MM.1S (cell line): ENCODE measurements at regions not wholly inside any gene's neighbourhood (a gene's known extent, or its start where the extent isn't known, plus 50 kb on each side); places are given as distances from the start of the nearest gene placed in this dataset.

Experiments used
- DNase-seq: peaks from one replicate; pipeline ENCODE4 v3.0.0-alpha.2; 2015
- H2AFZ ChIP-seq: fragments of 300-600 bp; sonication (generic); 2 replicates; pipeline ENCODE4 v1.6.0; 2016; ENCODE audit warnings: antibody characterized with exemption, low read length
- H3F3A ChIP-seq: fragments of 300-600 bp; sonication (generic); 2 replicates; pipeline ENCODE4 v1.6.1; 2016; ENCODE audit warnings: mild to moderate bottlenecking, antibody characterized with exemption, low read length, moderate library complexity, mixed read lengths; ENCODE audit not compliant: insufficient read depth
- H3K27ac ChIP-seq: fragments of 300-600 bp; sonication (generic); 2 replicates; pipeline ENCODE4 v1.5.1; 2016; ENCODE audit warnings: mild to moderate bottlenecking, low read length
- H3K27me3 ChIP-seq: fragments of 300-600 bp; sonication (generic); replicated peaks from 2 replicates; pipeline ENCODE4 v1.6.0; 2016; ENCODE audit warnings: low read length; ENCODE audit not compliant: insufficient read depth
- H3K36me3 ChIP-seq: fragments of 300-600 bp; sonication (generic); replicated peaks from 2 replicates; pipeline ENCODE4 v1.6.1; 2016; ENCODE audit warnings: mild to moderate bottlenecking, low read length, mixed read lengths; ENCODE audit not compliant: insufficient read depth
- H3K4me1 ChIP-seq: fragments of 300-600 bp; sonication (generic); 2 replicates; pipeline ENCODE4 v1.6.1; 2016; ENCODE audit warnings: low read length, mixed read lengths
- H3K4me2 ChIP-seq: fragments of 300-600 bp; sonication (generic); 2 replicates; pipeline ENCODE4 v1.6.0; 2016; ENCODE audit warnings: low read depth, low read length
- H3K4me3 ChIP-seq: fragments of 300-600 bp; sonication (generic); 2 replicates; pipeline ENCODE4 v1.5.1; 2016; ENCODE audit warnings: low read length, mixed read lengths
- H3K79me2 ChIP-seq: fragments of 300-600 bp; sonication (generic); 2 replicates; pipeline ENCODE4 v1.6.1; 2016; ENCODE audit warnings: mixed run types, low read length, mixed read lengths
- H3K9ac ChIP-seq: fragments of 300-600 bp; sonication (generic); 2 replicates; pipeline ENCODE4 v1.6.1; 2016; ENCODE audit warnings: low read length, mixed read lengths
- H3K9me2 ChIP-seq: fragments of 300-600 bp; sonication (generic); replicated peaks from 2 replicates; pipeline ENCODE4 v1.6.1; 2016; ENCODE audit warnings: mild to moderate bottlenecking, low read length, mixed read lengths; ENCODE audit not compliant: insufficient read depth
- H3K9me3 ChIP-seq: fragments of 300-600 bp; sonication (generic); replicated peaks from 2 replicates; pipeline ENCODE4 v1.6.1; 2016; ENCODE audit warnings: mild to moderate bottlenecking, low read length, mixed read lengths; ENCODE audit not compliant: insufficient read depth
- H4K20me1 ChIP-seq: fragments of 300-600 bp; sonication (generic); 2 replicates; pipeline ENCODE4 v1.6.1; 2016; ENCODE audit warnings: mild to moderate bottlenecking, low read length, moderate library complexity, mixed read lengths; ENCODE audit not compliant: insufficient read depth
- CTCF ChIP-seq: fragments of 300-600 bp; sonication (generic); IDR thresholded peaks from 2 replicates; pipeline ENCODE4 v1.5.1; 2016; ENCODE audit warnings: antibody characterized with exemption, low read length, mixed read lengths
- EZH2 ChIP-seq: fragments of 300-600 bp; sonication (generic); optimal IDR thresholded peaks from 2 replicates; pipeline ENCODE3; 2017; ENCODE audit warnings: low read depth, mild to moderate bottlenecking, antibody characterized with exemption, low read length, mixed read lengths
- EZH2phosphoT487 ChIP-seq: fragments of 300-600 bp; sonication (generic); IDR thresholded peaks from 2 replicates; pipeline ENCODE4 v1.6.1; 2018; ENCODE audit warnings: antibody characterized with exemption, low read length

- no peak overlapping the region for H3K27ac ChIP-seq
- H3K9me2 ChIP-seq: no peaks in the 10 kb centered on the region
- no peaks in the 10 kb centered on the region for H3K36me3 ChIP-seq
- no peaks in the 10 kb centered on the region for H4K20me1 ChIP-seq
- no peaks in the 10 kb centered on the region for H3K27me3 ChIP-seq
- TF ChIP-seq CTCF (no peak), EZH2 (no peak), EZH2phosphoT487 (no peak)
- no peak for DNase-seq
- H3K9me3 ChIP-seq: no peaks in the 10 kb centered on the region
- H3K4me3 ChIP-seq: no peak overlapping the region
- H3K4me2 ChIP-seq: no peak overlapping the region
- no peaks in the 10 kb centered on the region for H3F3A ChIP-seq
- no peak overlapping the region for H2AFZ ChIP-seq
- no peaks in the 10 kb centered on the region for H3K79me2 ChIP-seq
- no peaks in the 10 kb centered on the region for H3K4me1 ChIP-seq
- no peak overlapping the region for H3K9ac ChIP-seq
These were observed 299.7 kb downstream of the ZEB1 start for GRCh38 chr10:31618541-31619291.

GRCh38 chr10:31617757-31618156, 298.7 kb downstream of the ZEB1 start:
- no peak overlapping the region for H2AFZ ChIP-seq

GRCh38 chr10:31617133-31617532, 298.1 kb downstream of the ZEB1 start:
- TF ChIP-seq CTCF (no peak), EZH2phosphoT487 (no peak), EZH2 (no peak)
- no peaks in the 10 kb centered on the region for H3F3A ChIP-seq
- no peaks in the 10 kb centered on the region for H4K20me1 ChIP-seq
- H3K79me2 ChIP-seq: no peaks in the 10 kb centered on the region
- H3K4me3 ChIP-seq: no peak overlapping the region
- H3K9me3 ChIP-seq: no peaks in the 10 kb centered on the region
- H3K27ac ChIP-seq: no peak overlapping the region
- no peak overlapping the region for H2AFZ ChIP-seq
- no peak overlapping the region for H3K4me2 ChIP-seq
- H3K9ac ChIP-seq: no peak overlapping the region
- DNase-seq: no peak
- no peaks in the 10 kb centered on the region for H3K4me1 ChIP-seq
- H3K9me2 ChIP-seq: no peaks in the 10 kb centered on the region
- no peaks in the 10 kb centered on the region for H3K36me3 ChIP-seq
- H3K27me3 ChIP-seq: no peaks in the 10 kb centered on the region

More at GRCh38 chr10:31617757-31618156, 298.7 kb downstream of the ZEB1 start:
- Histone ChIP-seq H3K9me2 (no peaks in the 10 kb centered on the region), H3F3A (no peaks in the 10 kb centered on the region), H3K4me1 (no peaks in the 10 kb centered on the region), H3K9me3 (no peaks in the 10 kb centered on the region), H3K4me3 (no peak overlapping the region), H3K36me3 (no peaks in the 10 kb centered on the region), H4K20me1 (no peaks in the 10 kb centered on the region), H3K27me3 (no peaks in the 10 kb centered on the region), H3K9ac (no peak overlapping the region), H3K4me2 (no peak overlapping the region), H3K79me2 (no peaks in the 10 kb centered on the region), H3K27ac (no peak overlapping the region)
- no peak for DNase-seq
- TF ChIP-seq EZH2phosphoT487 (no peak), EZH2 (no peak), CTCF (no peak)
